ENCODE measurements at regions not wholly inside any gene's neighbourhood (a gene's known extent, or its start where the extent isn't known, plus 50 kb on each side); places are given as distances from the start of the nearest gene placed in this dataset.
"Not testable (repeated sequence)": the region's sequence is repeated elsewhere in the genome, so short reads cannot be mapped to it uniquely, and the experiment has no call there.

DNA sequence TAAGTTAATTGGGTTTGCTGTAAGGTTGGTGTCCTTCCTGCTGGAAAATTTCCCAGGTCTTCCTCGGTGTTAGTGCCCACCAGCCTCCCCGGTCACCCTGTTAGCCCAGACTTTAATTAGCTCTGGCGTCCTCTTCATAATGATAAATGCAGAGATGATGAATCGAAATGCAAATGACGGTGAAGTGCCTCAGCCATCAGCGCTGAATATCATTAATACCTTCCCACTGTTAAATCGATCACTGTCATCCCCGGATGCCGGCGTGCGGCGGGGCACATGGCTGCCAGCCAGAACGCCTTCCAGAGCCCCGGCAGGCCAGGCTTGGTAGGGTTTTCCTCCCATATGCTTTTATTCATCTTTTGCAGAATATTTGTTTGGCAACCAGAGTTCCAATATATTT is 204.5 kb downstream of the IRX2 start:
- Histone ChIP-seq H3K4me3 (ENCODE audit: low read length) (no peak overlapping the region), H3K27me3 (replicated peaks; ENCODE audit: control insufficient read depth, insufficient read depth, low read length) (no peaks in the 10 kb centered on the region), H3K9me3 (ENCODE audit: control insufficient read depth, low read length) (peaks cover 7% of the 10 kb centered on the region), H3K4me1 (ENCODE audit: control insufficient read depth, insufficient read depth, low read length) (no peaks in the 10 kb centered on the region), H3K36me3 (ENCODE audit: control insufficient read depth, insufficient read depth, low read length, severe bottlenecking) (no peaks in the 10 kb centered on the region), H3K9ac (ENCODE audit: low read length) (no peak overlapping the region)
- DNase-seq (ENCODE audit: low read depth): no peak

DNA sequence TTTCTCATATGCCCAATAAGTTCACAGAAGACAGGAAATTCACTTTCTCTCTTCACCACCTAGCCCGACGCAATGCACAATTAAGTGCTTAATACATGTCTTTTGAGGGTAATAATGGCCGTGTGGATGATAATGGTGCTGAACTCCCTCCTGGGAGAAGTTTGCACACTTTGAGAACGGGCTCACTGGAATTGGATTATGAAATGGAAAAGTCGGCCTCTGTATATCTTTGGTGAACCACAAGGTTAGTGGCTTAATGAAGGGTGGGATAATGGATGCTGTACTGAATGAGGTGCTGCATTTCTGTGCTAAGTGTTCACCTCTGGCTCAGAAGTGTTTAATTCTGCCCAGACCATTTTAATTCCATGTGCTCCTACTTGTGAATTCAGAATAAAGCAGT is 207.5 kb downstream of the IRX2 start:
- H3K36me3 ChIP-seq (ENCODE audit: control insufficient read depth, insufficient read depth, low read length, severe bottlenecking): no peaks in the 10 kb centered on the region
- H3K9ac ChIP-seq (ENCODE audit: low read length): no peak overlapping the region
- H3K4me1 ChIP-seq (ENCODE audit: control insufficient read depth, insufficient read depth, low read length): no peaks in the 10 kb centered on the region
- no peak overlapping the region for H3K4me3 ChIP-seq (ENCODE audit: low read length)
- H3K27me3 ChIP-seq (replicated peaks; ENCODE audit: control insufficient read depth, insufficient read depth, low read length): no peaks in the 10 kb centered on the region
- no peaks in the 10 kb centered on the region for H3K9me3 ChIP-seq (ENCODE audit: control insufficient read depth, low read length)
- DNase-seq (ENCODE audit: low read depth): no peak

GRCh38 chr5:2542821-2543220 is 208.7 kb downstream of the IRX2 start:
- no peak for DNase-seq (ENCODE audit: low read depth)
- Histone ChIP-seq H3K4me3 (ENCODE audit: low read length) (no peak overlapping the region), H3K9me3 (ENCODE audit: control insufficient read depth, low read length) (no peaks in the 10 kb centered on the region), H3K9ac (ENCODE audit: low read length) (no peak overlapping the region), H3K36me3 (ENCODE audit: control insufficient read depth, insufficient read depth, low read length, severe bottlenecking) (no peaks in the 10 kb centered on the region), H3K4me1 (ENCODE audit: control insufficient read depth, insufficient read depth, low read length) (no peaks in the 10 kb centered on the region), H3K27me3 (replicated peaks; ENCODE audit: control insufficient read depth, insufficient read depth, low read length) (no peaks in the 10 kb centered on the region)

GRCh38 chr5:2542026-2542425 is 209.5 kb downstream of the IRX2 start:
- Histone ChIP-seq H3K9me3 (ENCODE audit: control insufficient read depth, low read length) (no peaks in the 10 kb centered on the region), H3K4me3 (ENCODE audit: low read length) (no peak overlapping the region), H3K4me1 (ENCODE audit: control insufficient read depth, insufficient read depth, low read length) (no peaks in the 10 kb centered on the region), H3K27me3 (replicated peaks; ENCODE audit: control insufficient read depth, insufficient read depth, low read length) (no peaks in the 10 kb centered on the region), H3K36me3 (ENCODE audit: control insufficient read depth, insufficient read depth, low read length, severe bottlenecking) (no peaks in the 10 kb centered on the region), H3K9ac (ENCODE audit: low read length) (no peak overlapping the region)
- DNase-seq (ENCODE audit: low read depth): no peak

DNA sequence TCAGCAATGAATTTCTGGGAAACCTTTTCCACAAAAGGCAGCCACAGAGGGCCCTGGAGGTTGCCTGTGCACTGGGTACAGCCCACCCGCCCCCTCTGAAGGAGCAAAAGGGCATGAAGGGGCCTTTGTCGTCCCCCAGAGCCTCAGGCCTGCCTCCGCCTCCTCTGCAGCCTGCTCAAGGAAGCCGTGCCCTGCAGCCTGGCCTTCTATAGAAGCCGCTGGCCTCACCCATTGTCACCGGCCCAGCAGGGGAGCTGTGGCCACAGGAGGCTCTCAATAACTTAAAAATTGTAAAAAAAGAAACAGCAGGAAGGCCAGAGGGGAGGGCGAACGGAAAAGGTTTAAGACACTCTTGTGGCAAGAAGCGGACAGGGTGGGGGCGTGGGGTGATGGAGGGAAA is 213.3 kb downstream of the IRX2 start:
- Histone ChIP-seq H3K27me3 (replicated peaks; ENCODE audit: control insufficient read depth, insufficient read depth, low read length) (no peaks in the 10 kb centered on the region), H3K4me3 (ENCODE audit: low read length) (no peak overlapping the region), H3K4me1 (ENCODE audit: control insufficient read depth, insufficient read depth, low read length) (no peaks in the 10 kb centered on the region), H3K9me3 (ENCODE audit: control insufficient read depth, low read length) (peaks cover 6% of the 10 kb centered on the region), H3K36me3 (ENCODE audit: control insufficient read depth, insufficient read depth, low read length, severe bottlenecking) (no peaks in the 10 kb centered on the region), H3K9ac (ENCODE audit: low read length) (no peak overlapping the region)
- DNase-seq (ENCODE audit: low read depth): no peak

GRCh38 chr5:2537378-2538145 is 213.9 kb downstream of the IRX2 start:
- Histone ChIP-seq H3K4me3 (ENCODE audit: low read length) (no peak overlapping the region), H3K36me3 (ENCODE audit: control insufficient read depth, insufficient read depth, low read length, severe bottlenecking) (no peaks in the 10 kb centered on the region), H3K9ac (ENCODE audit: low read length) (no peak overlapping the region), H3K9me3 (ENCODE audit: control insufficient read depth, low read length) (peaks cover 6% of the 10 kb centered on the region), H3K27me3 (replicated peaks; ENCODE audit: control insufficient read depth, insufficient read depth, low read length) (no peaks in the 10 kb centered on the region), H3K4me1 (ENCODE audit: control insufficient read depth, insufficient read depth, low read length) (no peaks in the 10 kb centered on the region)
- no peak for DNase-seq (ENCODE audit: low read depth)

DNA sequence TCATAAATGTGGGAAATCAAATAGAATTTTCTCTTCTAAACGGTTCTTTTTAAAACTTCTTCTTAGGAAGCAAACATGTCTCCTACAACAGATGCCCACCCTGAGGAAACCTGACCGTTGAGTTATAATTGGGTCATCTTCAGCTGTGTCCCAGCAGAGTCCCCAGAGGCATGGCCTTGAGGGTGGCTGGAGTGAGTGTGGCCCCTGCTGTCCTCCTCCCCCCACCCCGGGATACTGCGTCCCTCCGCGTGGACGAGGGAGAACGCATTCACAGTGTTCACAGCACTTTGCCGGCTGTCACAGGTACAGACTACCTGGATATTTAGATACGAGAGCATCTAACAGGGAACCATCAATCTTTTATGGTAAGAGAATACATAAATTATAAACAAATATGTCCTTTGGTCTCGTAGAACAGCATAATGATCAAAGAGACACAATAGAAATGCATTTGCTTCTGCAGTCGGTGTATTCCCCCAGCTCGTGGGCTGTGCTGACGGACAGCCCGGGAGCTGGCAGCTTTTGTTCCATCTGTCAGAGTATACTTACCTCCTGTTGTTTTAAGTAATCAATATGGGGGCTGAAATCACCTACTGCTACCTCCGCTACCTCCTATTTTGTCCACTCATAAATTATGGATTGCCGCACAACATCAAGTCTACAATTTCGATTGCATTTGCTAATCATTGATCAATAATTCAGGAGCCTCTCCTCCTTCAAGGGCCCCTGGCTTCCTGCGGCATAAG is 214.7 kb downstream of the IRX2 start:
- no peak for DNase-seq (ENCODE audit: low read depth)
- H3K27me3 ChIP-seq (replicated peaks; ENCODE audit: control insufficient read depth, insufficient read depth, low read length): no peaks in the 10 kb centered on the region
- peaks cover 6% of the 10 kb centered on the region for H3K9me3 ChIP-seq (ENCODE audit: control insufficient read depth, low read length)
- no peak overlapping the region for H3K4me3 ChIP-seq (ENCODE audit: low read length)
- H3K9ac ChIP-seq (ENCODE audit: low read length): no peak overlapping the region
- no peaks in the 10 kb centered on the region for H3K4me1 ChIP-seq (ENCODE audit: control insufficient read depth, insufficient read depth, low read length)
- no peaks in the 10 kb centered on the region for H3K36me3 ChIP-seq (ENCODE audit: control insufficient read depth, insufficient read depth, low read length, severe bottlenecking)

- DNase-seq (ENCODE audit: low read depth): no peak
- H3K36me3 ChIP-seq (ENCODE audit: control insufficient read depth, insufficient read depth, low read length, severe bottlenecking): no peaks in the 10 kb centered on the region
- peaks cover 6% of the 10 kb centered on the region for H3K9me3 ChIP-seq (ENCODE audit: control insufficient read depth, low read length)
- no peaks in the 10 kb centered on the region for H3K27me3 ChIP-seq (replicated peaks; ENCODE audit: control insufficient read depth, insufficient read depth, low read length)
- H3K9ac ChIP-seq (ENCODE audit: low read length): no peak overlapping the region
- H3K4me1 ChIP-seq (ENCODE audit: control insufficient read depth, insufficient read depth, low read length): no peaks in the 10 kb centered on the region
- no peak overlapping the region for H3K4me3 ChIP-seq (ENCODE audit: low read length)
Observed at GRCh38 chr5:2534970-2535369, 216.5 kb downstream of the IRX2 start.

DNA sequence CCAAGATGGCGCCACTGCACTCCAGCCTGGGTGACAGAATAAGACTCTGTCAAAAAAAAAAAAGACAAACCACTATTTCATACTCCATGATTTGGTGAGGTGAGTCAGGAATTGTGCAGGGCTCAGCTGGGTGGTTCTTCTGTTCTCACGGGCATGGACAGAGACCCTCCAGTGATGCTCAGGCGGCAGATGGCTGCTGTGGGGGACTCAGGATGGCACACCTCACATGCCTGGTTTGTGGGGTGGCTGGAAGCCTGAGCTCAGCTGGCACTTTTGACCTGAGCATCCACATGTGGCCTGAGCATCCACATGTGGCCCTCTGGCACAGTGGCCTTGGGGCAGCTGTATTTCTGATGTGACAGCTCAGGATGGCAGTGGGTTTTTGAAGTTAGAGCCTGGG is 217.2 kb downstream of the IRX2 start:
- no peak overlapping the region for H3K4me3 ChIP-seq (ENCODE audit: low read length)
- DNase-seq (ENCODE audit: low read depth): no peak
- no peaks in the 10 kb centered on the region for H3K27me3 ChIP-seq (replicated peaks; ENCODE audit: control insufficient read depth, insufficient read depth, low read length)
- no peaks in the 10 kb centered on the region for H3K4me1 ChIP-seq (ENCODE audit: control insufficient read depth, insufficient read depth, low read length)
- no peaks in the 10 kb centered on the region for H3K36me3 ChIP-seq (ENCODE audit: control insufficient read depth, insufficient read depth, low read length, severe bottlenecking)
- H3K9me3 ChIP-seq (ENCODE audit: control insufficient read depth, low read length): peaks cover 6% of the 10 kb centered on the region
- no peak overlapping the region for H3K9ac ChIP-seq (ENCODE audit: low read length)

DNA sequence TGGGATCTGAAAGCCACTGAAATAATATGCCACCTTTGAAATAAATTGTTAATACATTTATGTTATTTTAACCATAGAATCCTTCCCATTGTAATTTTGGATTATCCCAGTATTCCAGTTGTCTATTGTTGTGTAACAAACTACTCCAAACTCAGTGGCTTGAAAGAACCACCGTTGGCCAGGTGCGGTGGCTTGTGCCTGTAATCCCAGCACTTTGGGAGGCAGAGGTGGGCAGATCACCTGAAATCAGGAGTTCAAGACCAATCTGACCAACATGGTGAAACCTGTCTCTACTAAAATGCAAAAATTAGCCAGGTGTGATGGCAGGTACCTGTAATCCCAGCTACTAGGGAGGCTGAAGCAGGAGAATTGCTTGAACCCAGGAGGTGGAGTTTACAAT is 217.6 kb downstream of the IRX2 start:
- DNase-seq (ENCODE audit: low read depth); H3K4me1 ChIP-seq (ENCODE audit: control insufficient read depth, insufficient read depth, low read length); H3K4me3 ChIP-seq (ENCODE audit: low read length): not testable (repeated sequence)

GRCh38 chr5:2532809-2533208 is 218.7 kb downstream of the IRX2 start:
- no peak for DNase-seq (ENCODE audit: low read depth)
- H3K9ac ChIP-seq (ENCODE audit: low read length): no peak overlapping the region
- no peak overlapping the region for H3K4me3 ChIP-seq (ENCODE audit: low read length)
- H3K27me3 ChIP-seq (replicated peaks; ENCODE audit: control insufficient read depth, insufficient read depth, low read length): no peaks in the 10 kb centered on the region
- no peaks in the 10 kb centered on the region for H3K36me3 ChIP-seq (ENCODE audit: control insufficient read depth, insufficient read depth, low read length, severe bottlenecking)
- no peaks in the 10 kb centered on the region for H3K4me1 ChIP-seq (ENCODE audit: control insufficient read depth, insufficient read depth, low read length)
- H3K9me3 ChIP-seq (ENCODE audit: control insufficient read depth, low read length): peaks cover 6% of the 10 kb centered on the region

More for the DNA sequence above, 217.6 kb downstream of the IRX2 start:
- H3K9me3 ChIP-seq (ENCODE audit: control insufficient read depth, low read length); H3K27me3 ChIP-seq (replicated peaks; ENCODE audit: control insufficient read depth, insufficient read depth, low read length); H3K9ac ChIP-seq (ENCODE audit: low read length); H3K36me3 ChIP-seq (ENCODE audit: control insufficient read depth, insufficient read depth, low read length, severe bottlenecking): not testable (repeated sequence)

All from adipocyte (in vitro differentiated cells).